ENCODE measurements at regions not wholly inside any gene's neighbourhood (a gene's known extent, or its start where the extent isn't known, plus 50 kb on each side); places are given as distances from the start of the nearest gene placed in this dataset.

DNA sequence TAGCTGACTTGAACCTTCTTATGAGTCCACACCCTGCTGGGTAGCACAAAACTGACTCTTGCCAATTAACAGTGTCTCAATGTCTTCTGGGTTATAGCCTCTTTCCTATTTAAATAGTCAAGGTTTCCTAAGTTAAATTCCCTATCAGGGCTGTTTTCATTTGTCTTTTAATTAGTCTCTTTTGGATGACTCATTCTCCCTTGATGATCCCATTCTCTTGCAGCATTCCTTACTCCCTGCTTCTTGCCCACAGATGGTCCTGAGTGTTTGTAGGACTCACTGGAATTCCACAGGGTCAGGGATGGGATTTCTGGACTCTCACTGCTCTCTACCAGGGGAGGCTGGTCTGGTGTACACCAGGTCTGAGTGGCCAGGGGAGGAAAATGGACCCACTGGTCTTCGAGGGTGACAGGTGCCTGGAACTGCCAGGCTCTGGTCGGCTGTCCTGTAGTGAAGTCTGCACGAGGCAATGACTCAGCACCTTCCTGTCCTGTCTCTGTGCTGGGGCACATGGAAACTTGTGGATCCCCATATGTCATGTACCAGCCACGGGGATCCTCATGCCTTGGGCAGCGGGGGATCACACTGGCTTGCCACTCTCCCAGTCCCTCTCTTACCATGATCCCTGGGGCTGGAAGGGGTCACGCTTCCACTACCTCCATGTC is 236.5 kb upstream of the PELI2 start:
- TF ChIP-seq CTCF (conservative IDR thresholded peaks at IDR 0.05; ENCODE audit: low read depth, low read length) (no peak), EZH2 (IDR thresholded peaks at IDR 0.05; ENCODE audit: borderline replicate concordance, low read depth, low read length, poor library complexity, severe bottlenecking) (no peak)
